HL-60 (cell line): ENCODE measurements at regions not wholly inside any gene's neighbourhood (a gene's known extent, or its start where the extent isn't known, plus 50 kb on each side); places are given as distances from the start of the nearest gene placed in this dataset.

Experiments
- POLR2AphosphoS5 ChIP-seq: IDR thresholded peaks from 2 replicates; pipeline ENCODE4 v1.6.1; 2012; ENCODE audit warnings: low read depth
- TF ChIP-seq, protein P1 (sequence below): IDR thresholded peaks from one replicate; pipeline ENCODE4 v1.5.1; 2011; ENCODE audit warnings: low read length, control low read depth, inconsistent platforms; ENCODE audit not compliant: insufficient read depth
- TF ChIP-seq, protein P2 (sequence below): IDR thresholded peaks from 2 replicates; pipeline ENCODE4 v1.6.1; 2012; ENCODE audit warnings: low read depth; ENCODE audit not compliant: insufficient replicate concordance

DNA sequence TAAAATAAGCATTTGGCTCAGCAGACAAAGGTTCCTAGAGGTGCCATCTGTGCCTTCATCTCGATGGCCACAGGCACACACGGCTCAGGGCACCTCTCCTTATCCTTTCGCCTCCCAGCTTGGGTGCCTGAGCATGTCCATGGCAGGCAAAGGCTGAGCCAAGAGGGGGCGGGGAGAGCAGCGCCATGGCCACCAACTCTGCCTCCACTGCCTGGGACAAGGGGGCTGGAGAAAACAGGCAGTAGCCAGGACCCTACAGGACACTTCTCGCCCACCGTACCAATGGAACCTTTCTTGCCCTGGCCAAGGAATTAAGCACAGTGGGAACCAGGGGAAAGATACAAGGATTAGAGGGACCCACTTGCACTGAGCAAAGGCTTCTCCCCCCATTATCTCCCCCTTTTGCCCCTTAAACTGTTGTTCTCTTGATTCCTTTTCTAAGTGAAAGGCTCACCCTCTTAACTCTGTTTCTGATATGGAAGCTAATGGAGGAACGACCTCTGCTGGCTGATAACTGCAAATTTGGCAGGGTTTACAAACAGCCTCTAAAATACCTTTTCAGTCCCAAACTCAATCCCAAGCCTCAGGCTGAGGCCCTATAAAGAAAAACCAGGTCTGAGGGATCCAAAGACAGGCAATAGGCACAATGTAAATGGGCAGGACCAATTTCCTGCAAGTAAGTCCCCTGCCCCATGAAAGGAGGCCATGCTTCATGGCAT, 335.2 kb downstream of the ADAM29 start:
- TF ChIP-seq POLR2AphosphoS5: no peak
- TF ChIP-seq, protein P1, sequence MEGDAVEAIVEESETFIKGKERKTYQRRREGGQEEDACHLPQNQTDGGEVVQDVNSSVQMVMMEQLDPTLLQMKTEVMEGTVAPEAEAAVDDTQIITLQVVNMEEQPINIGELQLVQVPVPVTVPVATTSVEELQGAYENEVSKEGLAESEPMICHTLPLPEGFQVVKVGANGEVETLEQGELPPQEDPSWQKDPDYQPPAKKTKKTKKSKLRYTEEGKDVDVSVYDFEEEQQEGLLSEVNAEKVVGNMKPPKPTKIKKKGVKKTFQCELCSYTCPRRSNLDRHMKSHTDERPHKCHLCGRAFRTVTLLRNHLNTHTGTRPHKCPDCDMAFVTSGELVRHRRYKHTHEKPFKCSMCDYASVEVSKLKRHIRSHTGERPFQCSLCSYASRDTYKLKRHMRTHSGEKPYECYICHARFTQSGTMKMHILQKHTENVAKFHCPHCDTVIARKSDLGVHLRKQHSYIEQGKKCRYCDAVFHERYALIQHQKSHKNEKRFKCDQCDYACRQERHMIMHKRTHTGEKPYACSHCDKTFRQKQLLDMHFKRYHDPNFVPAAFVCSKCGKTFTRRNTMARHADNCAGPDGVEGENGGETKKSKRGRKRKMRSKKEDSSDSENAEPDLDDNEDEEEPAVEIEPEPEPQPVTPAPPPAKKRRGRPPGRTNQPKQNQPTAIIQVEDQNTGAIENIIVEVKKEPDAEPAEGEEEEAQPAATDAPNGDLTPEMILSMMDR: no peak
- TF ChIP-seq, protein P2, sequence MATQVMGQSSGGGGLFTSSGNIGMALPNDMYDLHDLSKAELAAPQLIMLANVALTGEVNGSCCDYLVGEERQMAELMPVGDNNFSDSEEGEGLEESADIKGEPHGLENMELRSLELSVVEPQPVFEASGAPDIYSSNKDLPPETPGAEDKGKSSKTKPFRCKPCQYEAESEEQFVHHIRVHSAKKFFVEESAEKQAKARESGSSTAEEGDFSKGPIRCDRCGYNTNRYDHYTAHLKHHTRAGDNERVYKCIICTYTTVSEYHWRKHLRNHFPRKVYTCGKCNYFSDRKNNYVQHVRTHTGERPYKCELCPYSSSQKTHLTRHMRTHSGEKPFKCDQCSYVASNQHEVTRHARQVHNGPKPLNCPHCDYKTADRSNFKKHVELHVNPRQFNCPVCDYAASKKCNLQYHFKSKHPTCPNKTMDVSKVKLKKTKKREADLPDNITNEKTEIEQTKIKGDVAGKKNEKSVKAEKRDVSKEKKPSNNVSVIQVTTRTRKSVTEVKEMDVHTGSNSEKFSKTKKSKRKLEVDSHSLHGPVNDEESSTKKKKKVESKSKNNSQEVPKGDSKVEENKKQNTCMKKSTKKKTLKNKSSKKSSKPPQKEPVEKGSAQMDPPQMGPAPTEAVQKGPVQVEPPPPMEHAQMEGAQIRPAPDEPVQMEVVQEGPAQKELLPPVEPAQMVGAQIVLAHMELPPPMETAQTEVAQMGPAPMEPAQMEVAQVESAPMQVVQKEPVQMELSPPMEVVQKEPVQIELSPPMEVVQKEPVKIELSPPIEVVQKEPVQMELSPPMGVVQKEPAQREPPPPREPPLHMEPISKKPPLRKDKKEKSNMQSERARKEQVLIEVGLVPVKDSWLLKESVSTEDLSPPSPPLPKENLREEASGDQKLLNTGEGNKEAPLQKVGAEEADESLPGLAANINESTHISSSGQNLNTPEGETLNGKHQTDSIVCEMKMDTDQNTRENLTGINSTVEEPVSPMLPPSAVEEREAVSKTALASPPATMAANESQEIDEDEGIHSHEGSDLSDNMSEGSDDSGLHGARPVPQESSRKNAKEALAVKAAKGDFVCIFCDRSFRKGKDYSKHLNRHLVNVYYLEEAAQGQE: no peak
